GDM1 (cell line): ENCODE measurements at regions not wholly inside any gene's neighbourhood (a gene's known extent, or its start where the extent isn't known, plus 50 kb on each side); places are given as distances from the start of the nearest gene placed in this dataset.
"Not testable (repeated sequence)": the region's sequence is repeated elsewhere in the genome, so short reads cannot be mapped to it uniquely, and the experiment has no call there.

Source experiments
- DNase-seq: peaks from one replicate; lab custom pipeline; 2025; lab: John Stamatoyannopoulos, UW

- no peak for DNase-seq
Measured at GRCh38 chr16:66050991-66051390, 315.5 kb upstream of the CDH5 start.

DNA sequence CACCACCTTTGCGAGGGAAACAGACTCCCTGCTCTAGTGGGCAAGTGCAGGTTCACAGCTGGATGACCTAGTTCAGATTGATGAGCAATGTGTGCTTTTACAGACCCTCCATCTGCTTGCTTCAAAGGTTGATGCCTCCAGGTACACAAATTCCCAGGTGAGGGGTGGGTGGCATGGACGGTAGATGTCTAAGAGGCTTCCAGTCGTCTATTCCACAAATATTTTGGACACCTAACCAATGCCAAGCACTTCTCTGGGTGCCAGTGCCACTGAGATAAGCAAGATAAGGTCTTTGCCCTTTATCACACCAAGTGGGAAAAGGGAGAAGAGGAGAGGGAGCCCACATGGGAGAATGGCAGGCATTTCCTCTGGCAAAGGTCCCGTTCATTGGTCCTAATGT, 316.6 kb upstream of the CDH5 start:
- no peak for DNase-seq

DNA sequence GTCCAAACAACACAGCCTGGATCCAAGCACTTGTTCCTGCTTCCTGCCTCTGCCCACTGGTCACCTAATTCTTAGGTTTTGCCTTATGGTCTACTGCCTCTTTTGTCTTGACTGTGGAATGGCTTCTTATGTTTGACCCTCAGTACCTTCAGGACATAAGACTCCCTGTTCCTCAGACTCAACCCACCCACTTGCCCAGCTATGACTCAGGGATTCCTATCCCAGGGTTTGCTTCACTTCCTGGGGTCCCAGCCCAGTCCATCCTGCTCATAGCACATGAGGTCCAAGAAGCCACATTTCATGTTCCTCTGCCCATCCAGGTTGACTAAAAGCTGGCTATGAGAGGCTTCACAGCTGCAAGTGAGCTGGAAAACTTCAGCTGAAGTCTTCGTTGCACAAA, 320.9 kb upstream of the CDH5 start:
- no peak for DNase-seq

DNA sequence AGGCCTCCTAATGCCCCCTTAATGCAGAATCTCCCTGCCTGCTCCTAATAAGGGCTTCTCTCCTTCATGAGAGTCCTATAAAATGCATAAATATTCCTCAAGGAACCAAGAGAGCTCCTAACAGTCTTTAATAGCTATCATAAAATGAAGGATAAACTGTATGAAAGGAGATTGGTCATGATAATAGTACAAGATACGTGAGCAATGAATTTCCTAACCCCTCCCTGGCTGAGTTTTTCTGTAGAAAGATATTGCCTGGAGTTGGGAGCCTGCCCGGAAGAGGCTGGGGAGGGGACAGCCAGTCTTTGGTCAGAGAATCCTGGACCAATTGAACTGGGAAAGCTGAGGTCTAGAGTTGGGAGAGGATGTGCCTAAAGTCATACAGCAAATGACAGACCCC, 321.9 kb upstream of the CDH5 start:
- no peak for DNase-seq

- DNase-seq: no peak
Measured at GRCh38 chr16:66044089-66044488, 322.4 kb upstream of the CDH5 start.

GRCh38 chr16:66043326-66043725, 323.2 kb upstream of the CDH5 start:
- no peak for DNase-seq

DNA sequence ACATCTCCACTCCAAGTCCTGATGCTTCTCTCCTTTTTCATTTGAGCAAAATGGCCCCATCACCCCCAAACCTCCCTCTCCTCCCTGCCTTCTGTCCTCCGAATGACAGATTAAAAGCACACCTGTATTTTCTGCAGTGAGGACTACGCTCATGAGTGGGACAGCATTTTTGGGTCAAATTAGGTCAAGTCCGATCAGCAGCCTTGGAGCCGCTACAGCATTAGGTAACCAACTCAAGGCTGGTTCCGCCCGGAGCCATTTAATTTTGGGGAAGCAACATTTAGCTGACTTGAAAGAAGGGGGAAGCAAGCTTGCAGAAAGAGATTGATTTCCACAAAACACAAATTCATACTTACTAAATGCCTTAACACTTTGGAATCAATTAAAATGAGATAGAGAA, 324.1 kb upstream of the CDH5 start:
- DNase-seq: no peak

DNA sequence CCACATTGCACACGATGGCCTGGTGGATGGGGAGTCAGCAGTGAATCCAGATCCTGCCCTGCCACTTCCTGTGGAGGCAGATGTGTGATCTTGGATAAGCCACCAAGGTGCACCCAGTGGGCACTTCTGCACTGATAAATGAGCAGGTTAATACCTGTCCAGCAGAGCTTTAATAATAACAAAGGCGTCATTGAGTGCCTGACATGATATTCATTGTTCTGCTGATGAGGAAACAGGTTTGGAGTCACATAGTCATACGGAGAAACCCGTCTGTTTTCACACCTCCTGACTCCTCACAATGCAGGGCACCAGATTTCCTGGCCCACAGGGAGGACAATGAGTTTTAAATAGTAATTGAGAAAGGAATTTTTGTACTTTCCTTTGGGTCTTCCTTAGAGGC, 324.6 kb upstream of the CDH5 start:
- DNase-seq: no peak

GRCh38 chr16:66039793-66040192, 326.7 kb upstream of the CDH5 start:
- no peak for DNase-seq

DNA sequence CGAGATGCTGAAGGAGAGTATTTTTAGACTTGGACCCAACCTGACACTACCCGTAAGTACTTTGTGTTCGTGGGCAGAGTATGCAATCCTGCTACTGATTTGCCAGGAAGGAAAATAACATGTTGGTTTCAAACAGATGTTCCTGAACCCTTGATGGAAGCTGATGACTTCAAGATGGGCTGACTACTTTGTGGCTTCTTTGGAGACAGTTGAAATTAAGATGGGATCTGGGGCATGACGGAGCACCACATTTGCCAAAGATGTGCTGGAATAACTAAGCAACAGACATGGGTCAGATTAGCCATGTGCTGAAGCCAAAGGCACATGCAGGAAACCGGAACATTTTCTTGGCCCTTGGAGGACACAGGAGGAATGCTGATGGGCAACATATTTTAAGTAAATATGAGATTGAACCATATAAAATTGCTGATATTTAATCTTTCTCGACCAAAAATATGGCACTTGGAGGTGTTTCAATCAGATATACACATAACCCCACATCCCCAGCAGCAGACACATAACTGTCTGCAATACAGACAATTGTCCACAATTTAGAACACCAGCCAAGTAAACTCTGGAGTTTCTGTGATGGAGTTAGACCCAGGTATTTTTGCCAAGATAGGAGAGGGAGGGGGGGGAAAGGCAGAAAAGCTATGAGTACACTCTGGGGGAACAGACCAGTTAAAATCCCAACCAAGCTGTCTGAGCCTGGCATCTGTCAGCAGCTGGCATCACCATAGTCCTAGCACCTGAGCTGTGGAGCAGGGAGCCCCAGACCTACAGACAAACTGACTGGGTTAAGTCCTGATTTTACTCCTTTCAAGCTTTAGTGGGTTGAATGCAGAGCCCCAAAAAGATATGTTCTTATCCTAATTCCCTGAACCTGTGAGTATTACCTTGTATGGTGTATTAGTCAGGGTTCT, 329.4 kb upstream of the CDH5 start:
- DNase-seq: no peak

- DNase-seq: no peak
Measured at GRCh38 chr16:66036184-66036583, 330.3 kb upstream of the CDH5 start.

GRCh38 chr16:66035096-66035495, 331.4 kb upstream of the CDH5 start:
- DNase-seq: no peak

DNA sequence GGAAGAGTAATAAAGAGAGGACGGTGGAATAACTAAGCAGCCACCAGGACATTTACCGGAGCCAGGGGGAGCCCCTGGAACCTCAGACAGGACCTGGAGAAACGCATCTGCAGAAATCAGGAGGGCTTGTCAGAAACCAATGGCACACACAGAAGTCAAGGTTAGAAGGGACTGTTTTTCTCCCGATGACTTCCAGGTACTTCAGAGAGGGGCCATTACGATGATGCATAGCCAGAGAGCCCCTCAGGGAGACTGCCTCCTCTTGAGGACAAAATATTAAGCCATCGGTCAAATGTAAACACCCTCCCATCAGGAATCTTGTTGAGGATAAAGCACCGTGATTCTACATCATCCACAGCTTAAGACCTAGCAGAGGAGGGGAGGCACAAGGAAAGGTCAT, 333.6 kb upstream of the CDH5 start:
- DNase-seq: no peak

- DNase-seq: no peak
Measured at GRCh38 chr16:66030036-66030435, 336.5 kb upstream of the CDH5 start.

DNA sequence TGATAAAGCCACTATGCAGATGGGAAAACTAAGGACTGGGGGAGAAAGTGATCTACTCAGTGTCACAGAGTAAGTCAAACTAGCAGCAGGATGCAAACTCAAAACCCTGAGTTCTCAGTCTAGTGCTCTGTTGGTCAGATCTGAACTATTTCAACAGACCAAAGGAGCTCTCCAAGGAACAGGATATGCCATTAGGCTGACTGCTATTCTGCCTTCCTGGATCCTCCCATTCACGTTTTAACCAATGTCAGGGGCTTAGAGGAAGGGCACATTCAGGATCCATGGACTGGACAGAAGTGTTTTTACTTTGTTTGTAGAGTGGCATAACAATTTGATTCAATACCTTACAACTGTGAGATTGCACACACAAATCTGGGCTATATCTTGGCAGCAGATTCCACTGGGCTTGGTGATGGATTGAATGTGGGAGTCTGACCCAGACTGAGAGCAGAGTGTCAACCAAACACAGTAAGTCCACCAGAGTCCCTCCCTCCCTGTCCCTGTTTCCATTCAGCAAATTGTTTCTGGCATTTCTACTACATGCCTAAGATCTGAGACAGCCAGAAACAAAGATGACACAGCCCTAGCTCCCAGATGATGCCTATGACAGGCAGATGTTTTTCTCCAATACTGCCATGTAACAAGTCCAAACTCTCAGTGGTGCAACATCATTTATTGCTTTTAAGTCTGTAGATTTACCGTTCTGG, 337.8 kb upstream of the CDH5 start:
- no peak for DNase-seq

- DNase-seq: no peak
Measured at GRCh38 chr16:66026787-66027330, 339.6 kb upstream of the CDH5 start.

- DNase-seq: no peak
Measured at GRCh38 chr16:66026211-66026610, 340.3 kb upstream of the CDH5 start.

DNA sequence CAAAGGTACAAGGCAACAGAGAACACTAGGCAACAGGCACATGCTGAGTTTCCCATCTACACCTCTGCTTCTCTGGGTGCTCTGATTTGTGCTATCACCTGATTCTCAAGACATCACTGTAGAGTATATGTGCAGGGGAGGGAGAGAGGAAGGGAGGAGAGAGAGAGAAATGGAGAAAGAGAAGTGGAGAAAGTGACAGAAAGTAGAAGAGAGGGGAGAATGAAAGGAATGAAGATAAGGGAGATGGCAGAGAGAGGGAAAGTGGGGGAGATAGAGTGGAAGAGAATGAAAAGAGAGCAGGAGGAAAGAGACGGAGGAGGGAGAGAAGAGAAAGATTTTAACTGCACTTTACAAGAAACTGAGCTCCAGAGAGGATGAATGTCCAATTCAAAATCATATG, 340.7 kb upstream of the CDH5 start:
- no peak for DNase-seq

DNA sequence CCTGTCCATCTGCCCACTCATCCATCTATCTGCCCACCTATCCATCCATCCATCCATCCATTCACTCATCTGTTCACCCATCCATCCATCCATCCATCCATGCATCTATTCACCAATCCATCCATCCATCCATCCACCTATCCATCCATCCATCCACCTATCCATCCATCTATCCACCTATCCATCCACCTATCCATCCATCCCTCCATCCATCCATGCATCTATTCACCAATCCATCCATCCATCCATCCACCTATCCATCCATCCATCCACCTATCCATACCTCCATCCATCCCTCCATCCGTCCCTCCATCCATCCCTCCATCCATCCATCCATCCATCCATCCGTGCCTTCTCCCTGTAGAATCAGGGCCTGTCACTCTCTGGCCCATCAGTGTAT, 341.9 kb upstream of the CDH5 start:
- DNase-seq: not testable (repeated sequence)

GRCh38 chr16:66023481-66023880, 343.0 kb upstream of the CDH5 start:
- DNase-seq: no peak

DNA sequence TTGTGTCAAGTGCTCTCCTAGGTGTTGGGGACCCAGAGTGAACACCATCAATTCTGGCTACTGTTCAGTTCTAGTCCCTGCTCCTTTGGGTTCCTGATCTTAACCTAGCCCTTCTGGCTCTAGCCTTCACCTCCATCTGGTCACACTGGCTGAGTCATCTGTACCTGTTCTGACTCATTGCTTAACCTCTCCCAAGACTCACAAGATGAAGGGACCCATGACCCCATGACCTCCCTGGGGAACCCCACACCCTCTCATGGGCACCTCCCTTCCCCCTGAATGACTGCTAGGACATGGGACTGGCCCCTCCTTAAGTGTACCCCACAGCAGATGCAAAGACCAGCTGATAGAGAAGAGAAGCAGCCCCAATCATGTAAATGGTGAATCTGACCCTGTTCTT, 345.8 kb upstream of the CDH5 start:
- DNase-seq: no peak

GRCh38 chr16:66020046-66020445, 346.4 kb upstream of the CDH5 start:
- no peak for DNase-seq

GRCh38 chr16:66019502-66019901, 347.0 kb upstream of the CDH5 start:
- DNase-seq: not testable (repeated sequence)
